ENCODE measurements at regions not wholly inside any gene's neighbourhood (a gene's known extent, or its start where the extent isn't known, plus 50 kb on each side); places are given as distances from the start of the nearest gene placed in this dataset.

DNA sequence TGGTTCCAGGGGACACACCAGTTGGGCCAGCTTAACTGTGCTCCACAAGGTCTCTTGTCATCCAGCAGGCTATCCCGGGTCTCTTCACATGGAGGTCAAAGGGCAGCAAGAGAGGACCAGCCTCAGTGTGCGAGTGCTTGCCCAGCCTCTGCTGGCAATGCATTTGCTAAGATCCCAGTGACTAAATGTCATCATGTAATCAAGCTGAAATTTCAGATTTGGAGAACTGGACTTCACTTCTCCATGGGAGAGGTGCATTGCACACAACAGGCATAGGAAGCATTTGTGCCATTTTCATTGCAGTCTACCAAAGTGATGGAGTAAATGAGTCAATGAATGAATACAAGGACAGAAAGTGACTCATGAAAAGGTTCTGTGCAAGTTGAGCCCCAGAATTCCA, 51.2 kb upstream of the KDM8 start:
- Mint-ChIP-seq H3K4me3 (no peak overlapping the region), H3K4me1 (peaks cover 12% of the 10 kb centered on the region), H3K9me3 (ENCODE audit: insufficient read depth) (no peaks in the 10 kb centered on the region), H3K27me3 (no peaks in the 10 kb centered on the region), H3K27ac (no peak overlapping the region)
- H3K4me2 ChIP-seq (replicated peaks; ENCODE audit: low read depth, low read length, poor library complexity, severe bottlenecking), result no peak overlapping the region
- H3K9ac ChIP-seq (ENCODE audit: low read length), result no peak overlapping the region
- no peaks in the 10 kb centered on the region for H3K27me3 ChIP-seq (replicated peaks in 1 of 4; ENCODE audit: control extremely low read depth in 1 of 4, control insufficient read depth in 3 of 4, insufficient read depth in 4 of 4, low read length in 3 of 4)
- H3K27ac ChIP-seq (ENCODE audit: low read length in 2 of 2), result no peak overlapping the region
- no peaks in the 10 kb centered on the region for H3K36me3 ChIP-seq (replicated peaks in 1 of 2; ENCODE audit: control extremely low read depth in 1 of 2, control insufficient read depth in 1 of 2, extremely low read depth in 1 of 2, insufficient read depth in 2 of 2, low read length in 1 of 2)
- H3K4me3 ChIP-seq (ENCODE audit: control extremely low read depth in 1 of 5, extremely low read depth in 1 of 5, insufficient read depth in 1 of 5, low read depth in 2 of 5, low read length in 4 of 5), result no peak overlapping the region
- CTCF ChIA-PET, result interaction anchor here (0.9 to 7.0 kb wide), 7 partner anchors 13 to 308 kb away, joined by 3 to 65 read pairs (median 4); no protein-coding TSS in a partner anchor
- peaks cover 6% of the 10 kb centered on the region for H3K79me2 ChIP-seq (ENCODE audit: control insufficient read depth, insufficient read depth, low read length)
- H4K20me1 ChIP-seq (ENCODE audit: control insufficient read depth, insufficient read depth, low read length, poor library complexity, severe bottlenecking), result no peaks in the 10 kb centered on the region
- intact Hi-C loops (cut with micrococcal nuclease), result no loop called here
- no peak overlapping the region for H2AFZ ChIP-seq (ENCODE audit: insufficient read depth, low read depth, low read length, poor library complexity, severe bottlenecking)
- POLR2A ChIA-PET, result interaction anchor here (0.5 kb wide), 1 partner anchor 192 kb away, joined by 5 read pairs; no protein-coding TSS in a partner anchor
- 97% methylated on average over 2 of the region's 2 CpGs for WGBS (ENCODE audit: insufficient coverage)
- ATAC-seq (ENCODE audit: low read depth) (no peak), DNase-seq (no peak)
- peaks cover 0 to 5% (median 0%) of the 10 kb centered on the region in 3 donors for H3K9me3 ChIP-seq (ENCODE audit: control extremely low read depth in 1 of 3, control insufficient read depth in 2 of 3, insufficient read depth in 1 of 3, low read length in 2 of 3)
- H3K4me1 ChIP-seq (ENCODE audit: control insufficient read depth in 2 of 2, insufficient read depth in 2 of 2, low read length in 2 of 2), result peaks cover 9 to 11% of the 10 kb centered on the region in 2 donors
- no peak for TF ChIP-seq EZH2 (IDR thresholded peaks at IDR 0.05; ENCODE audit: borderline replicate concordance, insufficient read depth, low read depth, low read length, poor library complexity, severe bottlenecking)
- TF ChIP-seq, protein P1, sequence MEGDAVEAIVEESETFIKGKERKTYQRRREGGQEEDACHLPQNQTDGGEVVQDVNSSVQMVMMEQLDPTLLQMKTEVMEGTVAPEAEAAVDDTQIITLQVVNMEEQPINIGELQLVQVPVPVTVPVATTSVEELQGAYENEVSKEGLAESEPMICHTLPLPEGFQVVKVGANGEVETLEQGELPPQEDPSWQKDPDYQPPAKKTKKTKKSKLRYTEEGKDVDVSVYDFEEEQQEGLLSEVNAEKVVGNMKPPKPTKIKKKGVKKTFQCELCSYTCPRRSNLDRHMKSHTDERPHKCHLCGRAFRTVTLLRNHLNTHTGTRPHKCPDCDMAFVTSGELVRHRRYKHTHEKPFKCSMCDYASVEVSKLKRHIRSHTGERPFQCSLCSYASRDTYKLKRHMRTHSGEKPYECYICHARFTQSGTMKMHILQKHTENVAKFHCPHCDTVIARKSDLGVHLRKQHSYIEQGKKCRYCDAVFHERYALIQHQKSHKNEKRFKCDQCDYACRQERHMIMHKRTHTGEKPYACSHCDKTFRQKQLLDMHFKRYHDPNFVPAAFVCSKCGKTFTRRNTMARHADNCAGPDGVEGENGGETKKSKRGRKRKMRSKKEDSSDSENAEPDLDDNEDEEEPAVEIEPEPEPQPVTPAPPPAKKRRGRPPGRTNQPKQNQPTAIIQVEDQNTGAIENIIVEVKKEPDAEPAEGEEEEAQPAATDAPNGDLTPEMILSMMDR (IDR thresholded peaks at IDR 0.05), result no peak

DNA sequence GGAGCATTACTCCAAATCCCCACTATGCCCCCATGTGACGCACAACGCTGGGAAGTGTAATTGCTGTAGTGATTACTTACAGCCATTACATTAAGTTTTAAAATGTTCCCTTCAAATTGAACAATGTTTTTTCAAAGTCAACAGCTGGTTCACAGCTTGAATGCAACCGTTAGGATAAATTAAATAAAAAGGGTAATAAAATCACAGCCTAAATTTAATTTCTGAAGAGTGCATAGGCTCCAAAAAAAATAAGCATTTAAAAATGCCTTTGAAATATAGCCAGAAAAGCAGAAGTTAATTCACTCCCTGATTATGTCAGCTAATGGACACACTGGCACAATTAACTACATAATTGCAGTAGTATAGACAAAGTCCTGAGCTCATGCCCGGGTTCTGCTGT, 50.5 kb upstream of the KDM8 start:
- 90% methylated on average over 1 of the region's 4 CpGs for WGBS (ENCODE audit: insufficient coverage)
- Histone ChIP-seq H3K27ac (ENCODE audit: low read length in 2 of 2) (no peak overlapping the region), H3K79me2 (ENCODE audit: control insufficient read depth, insufficient read depth, low read length) (peaks cover 6% of the 10 kb centered on the region), H4K20me1 (ENCODE audit: control insufficient read depth, insufficient read depth, low read length, poor library complexity, severe bottlenecking) (no peaks in the 10 kb centered on the region), H2AFZ (ENCODE audit: insufficient read depth, low read depth, low read length, poor library complexity, severe bottlenecking) (no peak overlapping the region), H3K27me3 (replicated peaks in 1 of 4; ENCODE audit: control extremely low read depth in 1 of 4, control insufficient read depth in 3 of 4, insufficient read depth in 4 of 4, low read length in 3 of 4) (no peaks in the 10 kb centered on the region), H3K9me3 (ENCODE audit: control extremely low read depth in 1 of 3, control insufficient read depth in 2 of 3, insufficient read depth in 1 of 3, low read length in 2 of 3) (peaks cover 0 to 2% (median 0%) of the 10 kb centered on the region in 3 donors), H3K4me1 (ENCODE audit: control insufficient read depth in 2 of 2, insufficient read depth in 2 of 2, low read length in 2 of 2) (peaks cover 9 to 11% of the 10 kb centered on the region in 2 donors), H3K9ac (ENCODE audit: low read length) (no peak overlapping the region), H3K36me3 (replicated peaks in 1 of 2; ENCODE audit: control extremely low read depth in 1 of 2, control insufficient read depth in 1 of 2, extremely low read depth in 1 of 2, insufficient read depth in 2 of 2, low read length in 1 of 2) (no peaks in the 10 kb centered on the region), H3K4me3 (ENCODE audit: control extremely low read depth in 1 of 5, extremely low read depth in 1 of 5, insufficient read depth in 1 of 5, low read depth in 2 of 5, low read length in 4 of 5) (no peak overlapping the region), H3K4me2 (replicated peaks; ENCODE audit: low read depth, low read length, poor library complexity, severe bottlenecking) (no peak overlapping the region)
- Mint-ChIP-seq H3K4me1 (peaks cover 12% of the 10 kb centered on the region), H3K4me3 (no peak overlapping the region), H3K27ac (no peak overlapping the region), H3K27me3 (no peaks in the 10 kb centered on the region), H3K9me3 (ENCODE audit: insufficient read depth) (no peaks in the 10 kb centered on the region)
- ChIA-PET POLR2A (no interaction called here), CTCF (interaction anchor here (0.7 to 7.0 kb wide), 9 partner anchors 9 to 300 kb away, joined by 3 to 65 read pairs (median 6); no protein-coding TSS in a partner anchor)
- DNase-seq (no peak), ATAC-seq (ENCODE audit: low read depth) (no peak)
- no peak for TF ChIP-seq EZH2 (IDR thresholded peaks at IDR 0.05; ENCODE audit: borderline replicate concordance, insufficient read depth, low read depth, low read length, poor library complexity, severe bottlenecking)
- TF ChIP-seq, protein P1 (IDR thresholded peaks at IDR 0.05), result no peak
- intact Hi-C loops (cut with micrococcal nuclease), result no loop called here

All from B cell (primary cell).